ENCODE measurements at regions not wholly inside any gene's neighbourhood (a gene's known extent, or its start where the extent isn't known, plus 50 kb on each side); places are given as distances from the start of the nearest gene placed in this dataset.
A peak's percentile ranks its signal among the peaks of the same experiment; 100 is the strongest.

- no peaks in the 10 kb centered on the region for H3K79me2 ChIP-seq (ENCODE audit: control insufficient read depth, insufficient read depth, low read length)
- DNase-seq (no peak), ATAC-seq (ENCODE audit: low read depth) (no peak)
- no peaks in the 10 kb centered on the region for H3K36me3 ChIP-seq (replicated peaks in 1 of 2; ENCODE audit: control extremely low read depth in 1 of 2, control insufficient read depth in 1 of 2, extremely low read depth in 1 of 2, insufficient read depth in 2 of 2, low read length in 1 of 2)
- ChIA-PET POLR2A (no interaction called here), CTCF (no interaction called here)
- no peaks in the 10 kb centered on the region for H3K9me3 Mint-ChIP-seq (ENCODE audit: insufficient read depth)
- intact Hi-C loops (cut with micrococcal nuclease): no loop called here
- H3K27me3 Mint-ChIP-seq: peaks cover 15% of the 10 kb centered on the region
- H3K9ac ChIP-seq (ENCODE audit: low read length): no peak overlapping the region
- TF ChIP-seq EZH2 (IDR thresholded peaks at IDR 0.05; ENCODE audit: borderline replicate concordance, insufficient read depth, low read depth, low read length, poor library complexity, severe bottlenecking) (no peak), CTCF (IDR thresholded peaks at IDR 0.05) (no peak)
- peaks cover 11 to 15% of the 10 kb centered on the region in 2 donors for H3K4me1 ChIP-seq (ENCODE audit: control insufficient read depth in 2 of 2, insufficient read depth in 2 of 2, low read length in 2 of 2)
- H4K20me1 ChIP-seq (ENCODE audit: control insufficient read depth, insufficient read depth, low read length, poor library complexity, severe bottlenecking): no peaks in the 10 kb centered on the region
- H3K4me3 ChIP-seq (ENCODE audit: control extremely low read depth in 1 of 5, extremely low read depth in 1 of 5, insufficient read depth in 1 of 5, low read depth in 2 of 5, low read length in 4 of 5): no peak overlapping the region
- no peak overlapping the region for H3K4me3 Mint-ChIP-seq
- peaks cover 9% of the 10 kb centered on the region for H3K4me1 Mint-ChIP-seq
- no peaks in the 10 kb centered on the region for H3K9me3 ChIP-seq (ENCODE audit: control extremely low read depth in 1 of 3, control insufficient read depth in 2 of 3, insufficient read depth in 1 of 3, low read length in 2 of 3)
- no peak overlapping the region for H3K4me2 ChIP-seq (replicated peaks; ENCODE audit: low read depth, low read length, poor library complexity, severe bottlenecking)
- H3K27me3 ChIP-seq (replicated peaks in 1 of 4; ENCODE audit: control extremely low read depth in 1 of 4, control insufficient read depth in 3 of 4, insufficient read depth in 4 of 4, low read length in 3 of 4): peaks cover 0 to 11% (median 5%) of the 10 kb centered on the region in 4 experiments
- H3K27ac ChIP-seq (ENCODE audit: low read length in 2 of 2): no peak overlapping the region
- H3K27ac Mint-ChIP-seq: no peak overlapping the region
- H2AFZ ChIP-seq (ENCODE audit: insufficient read depth, low read depth, low read length, poor library complexity, severe bottlenecking): no peak overlapping the region
- 54% methylated on average over 3 of the region's 6 CpGs for WGBS (ENCODE audit: insufficient coverage)
Measured at GRCh38 chr1:25048728-25049127, 118.7 kb upstream of the RUNX3 start.

GRCh38 chr1:25047506-25048240 lies 117.6 kb upstream of the RUNX3 start:
- TF ChIP-seq CTCF (IDR thresholded peaks at IDR 0.05) (no peak), EZH2 (IDR thresholded peaks at IDR 0.05; ENCODE audit: borderline replicate concordance, insufficient read depth, low read depth, low read length, poor library complexity, severe bottlenecking) (no peak)
- Mint-ChIP-seq H3K27ac (peak overlapping the region; percentile 6), H3K4me3 (no peak overlapping the region), H3K4me1 (peaks cover 9% of the 10 kb centered on the region), H3K9me3 (ENCODE audit: insufficient read depth) (no peaks in the 10 kb centered on the region), H3K27me3 (peaks cover 14% of the 10 kb centered on the region)
- Histone ChIP-seq H3K4me2 (replicated peaks; ENCODE audit: low read depth, low read length, poor library complexity, severe bottlenecking) (no peak overlapping the region), H3K27ac (ENCODE audit: low read length in 2 of 2) (no peak overlapping the region), H3K9ac (ENCODE audit: low read length) (no peak overlapping the region), H3K27me3 (replicated peaks in 1 of 4; ENCODE audit: control extremely low read depth in 1 of 4, control insufficient read depth in 3 of 4, insufficient read depth in 4 of 4, low read length in 3 of 4) (peaks cover 0 to 5% (median under 1%) of the 10 kb centered on the region in 4 experiments), H3K4me1 (ENCODE audit: control insufficient read depth in 2 of 2, insufficient read depth in 2 of 2, low read length in 2 of 2) (peaks cover 11 to 15% of the 10 kb centered on the region in 2 donors), H2AFZ (ENCODE audit: insufficient read depth, low read depth, low read length, poor library complexity, severe bottlenecking) (no peak overlapping the region), H3K36me3 (replicated peaks in 1 of 2; ENCODE audit: control extremely low read depth in 1 of 2, control insufficient read depth in 1 of 2, extremely low read depth in 1 of 2, insufficient read depth in 2 of 2, low read length in 1 of 2) (no peaks in the 10 kb centered on the region), H3K4me3 (ENCODE audit: control extremely low read depth in 1 of 5, extremely low read depth in 1 of 5, insufficient read depth in 1 of 5, low read depth in 2 of 5, low read length in 4 of 5) (no peak overlapping the region), H4K20me1 (ENCODE audit: control insufficient read depth, insufficient read depth, low read length, poor library complexity, severe bottlenecking) (no peaks in the 10 kb centered on the region), H3K79me2 (ENCODE audit: control insufficient read depth, insufficient read depth, low read length) (no peaks in the 10 kb centered on the region), H3K9me3 (ENCODE audit: control extremely low read depth in 1 of 3, control insufficient read depth in 2 of 3, insufficient read depth in 1 of 3, low read length in 2 of 3) (peaks cover 0 to 7% (median 0%) of the 10 kb centered on the region in 3 donors)
- DNase-seq: no peak
- WGBS (ENCODE audit: insufficient coverage): 99% methylated on average over 9 of the region's 11 CpGs
- no peak for ATAC-seq (ENCODE audit: low read depth)
- POLR2A ChIA-PET: no interaction called here
- CTCF ChIA-PET: interaction anchor here (1.7 kb wide), 1 partner anchor 53 kb away, joined by 6 read pairs; no protein-coding TSS in a partner anchor
- intact Hi-C loops (cut with micrococcal nuclease): no loop called here
